B cell (primary cell): ENCODE measurements at regions not wholly inside any gene's neighbourhood (a gene's known extent, or its start where the extent isn't known, plus 50 kb on each side); places are given as distances from the start of the nearest gene placed in this dataset.

Experiments
- ATAC-seq: fragments of 200-7000 bp; cut with Tn5 transposase; one replicate; pipeline ENCODE4 v1.10.0; 2021; ENCODE audit warnings: low read depth, mild to moderate bottlenecking, moderate number of reproducible peaks, moderate library complexity
- CTCF ChIA-PET: fragments of 350-600 bp; sonication (Branson Sonifier 250); formaldehyde crosslinking; loops from one replicate; lab custom pipeline; 2021; ENCODE audit warnings: antibody characterized with exemption, inconsistent platforms; lab: Charles Lee
- POLR2A ChIA-PET: fragments of 350-600 bp; sonication (Branson Sonifier 250); formaldehyde crosslinking; loops from one replicate; lab custom pipeline; 2021; ENCODE audit warnings: antibody characterized with exemption; lab: Charles Lee
- DNase-seq: peaks from one replicate; pipeline ENCODE4 v3.0.0; 2013
- H2AFZ ChIP-seq: 2 replicates; pipeline ENCODE4 v1.6.1; 2012; ENCODE audit warnings: mild to moderate bottlenecking, low read depth, low read length; ENCODE audit not compliant: insufficient read depth, poor library complexity, severe bottlenecking
- H3K27ac ChIP-seq, 2 donors: 1 replicate in 1 of 2; 2 replicates in 1 of 2; pipeline ENCODE4 v1.5.1; 2012 to 2013; ENCODE audit warnings: low read length in 2 of 2, mild to moderate bottlenecking in 2 of 2, moderate library complexity in 1 of 2
- H3K27me3 ChIP-seq, 4 experiments: fragments of 200-600 bp in 1 of 4; sonication (generic) in 1 of 4; replicated peaks in 1 of 4; 1 replicate in 2 of 4; 2 replicates in 2 of 4; pipeline versions ENCODE4 v1.6.1 to v1.7.0; 2013 to 2016; ENCODE audit warnings: low read length in 3 of 4, mild to moderate bottlenecking in 2 of 4, mixed read lengths in 1 of 4, moderate library complexity in 1 of 4; ENCODE audit not compliant: insufficient read depth in 4 of 4, control insufficient read depth in 3 of 4; ENCODE audit errors: control extremely low read depth in 1 of 4
- H3K36me3 ChIP-seq, 2 experiments: replicated peaks in 1 of 2; 1 replicate in 1 of 2; 2 replicates in 1 of 2; pipeline versions ENCODE4 v1.6.1 to v1.7.1; 2013; ENCODE audit warnings: low read length in 1 of 2; ENCODE audit not compliant: insufficient read depth in 2 of 2, control insufficient read depth in 1 of 2; ENCODE audit errors: control extremely low read depth in 1 of 2, extremely low read depth in 1 of 2
- H3K4me1 ChIP-seq, 2 donors: fragments of 200-600 bp in 1 of 2; sonication (generic) in 1 of 2; 1 replicate in 1 of 2; 2 replicates in 1 of 2; pipeline versions ENCODE4 v1.5.1 to v1.6.1; 2013 to 2017; ENCODE audit warnings: low read length in 2 of 2; ENCODE audit not compliant: control insufficient read depth in 2 of 2, insufficient read depth in 2 of 2
- H3K4me2 ChIP-seq: replicated peaks from 2 replicates; pipeline ENCODE3; 2012; ENCODE audit warnings: mild to moderate bottlenecking, low read depth, low read length; ENCODE audit not compliant: poor library complexity, severe bottlenecking
- H3K4me3 ChIP-seq, 5 experiments: fragments of 200-600 bp in 1 of 5; sonication (generic) in 1 of 5; 1 replicate in 3 of 5; 2 replicates in 2 of 5; pipeline versions ENCODE4 v1.5.1 to v1.7.0; 2011 to 2016; ENCODE audit warnings: low read length in 4 of 5, mild to moderate bottlenecking in 4 of 5, low read depth in 2 of 5, control low read depth in 1 of 5, moderate library complexity in 1 of 5; ENCODE audit not compliant: insufficient read depth in 1 of 5; ENCODE audit errors: control extremely low read depth in 1 of 5, extremely low read depth in 1 of 5
- H3K79me2 ChIP-seq: fragments of 200-600 bp; sonication (generic); one replicate; pipeline ENCODE4 v1.6.0; 2016; ENCODE audit warnings: low read length; ENCODE audit not compliant: control insufficient read depth, insufficient read depth
- H3K9ac ChIP-seq: fragments of 200-600 bp; sonication (generic); 2 replicates; pipeline ENCODE4 v1.6.1; 2017; ENCODE audit warnings: mild to moderate bottlenecking, low read length, moderate library complexity
- H3K9me3 ChIP-seq, 3 donors: one replicate each; pipeline versions ENCODE4 v1.6.1 to v1.7.1; 2013; ENCODE audit warnings: low read length in 2 of 3; ENCODE audit not compliant: control insufficient read depth in 2 of 3, insufficient read depth in 1 of 3; ENCODE audit errors: control extremely low read depth in 1 of 3
- H4K20me1 ChIP-seq: 2 replicates; pipeline ENCODE4 v1.6.0; 2012; ENCODE audit warnings: mild to moderate bottlenecking, low read length; ENCODE audit not compliant: insufficient read depth, control insufficient read depth, poor library complexity, severe bottlenecking
- H3K27ac Mint-ChIP-seq: one replicate; pipeline ENCODE4 v1.8.0; 2021; ENCODE audit warnings: mixed read lengths
- H3K27me3 Mint-ChIP-seq: one replicate; pipeline ENCODE4 v1.8.0; 2021; ENCODE audit warnings: mixed read lengths
- H3K4me1 Mint-ChIP-seq: one replicate; pipeline ENCODE4 v1.8.0; 2021; ENCODE audit warnings: mixed read lengths
- H3K4me3 Mint-ChIP-seq: one replicate; pipeline ENCODE4 v1.8.0; 2021; ENCODE audit warnings: mixed read lengths
- H3K9me3 Mint-ChIP-seq: one replicate; pipeline ENCODE4 v1.8.0; 2022; ENCODE audit warnings: mixed read lengths; ENCODE audit not compliant: insufficient read depth
- CTCF ChIP-seq: fragments of 200-600 bp; IDR thresholded peaks from one replicate; pipeline ENCODE4 v1.8.0; 2022; ENCODE audit warnings: antibody characterized with exemption, mild to moderate bottlenecking
- EZH2 ChIP-seq: IDR thresholded peaks from 2 replicates; pipeline ENCODE4 v1.6.1; 2012; ENCODE audit warnings: borderline replicate concordance, low read depth, mild to moderate bottlenecking, moderate library complexity, low read length; ENCODE audit not compliant: insufficient read depth, poor library complexity, severe bottlenecking
- WGBS: methylation state at CpG from one replicate; pipeline ENCODE4 v1.1.5; 2013; ENCODE audit warnings: missing lambda C conversion rate; ENCODE audit not compliant: insufficient coverage; 5-methylcytosine and 5-hydroxymethylcytosine counted together
- intact Hi-C: fragments of 100-400 bp; cut with micrococcal nuclease; formaldehyde crosslinking; loops from one replicate; pipeline ENCODE4 v1.10.0; 2022

GRCh38 chr4:32030406-32030805 lies 1310.2 kb downstream of the PCDH7 start:
- no peaks in the 10 kb centered on the region for H4K20me1 ChIP-seq
- H3K4me1 ChIP-seq = no peaks in the 10 kb centered on the region
- H3K4me3 Mint-ChIP-seq = no peak overlapping the region
- CTCF ChIA-PET = no interaction called here
- H3K36me3 ChIP-seq = no peaks in the 10 kb centered on the region
- no peaks in the 10 kb centered on the region for H3K9me3 ChIP-seq
- intact Hi-C loops = no loop called here
- H3K9me3 Mint-ChIP-seq = peaks cover 2% of the 10 kb centered on the region
- H2AFZ ChIP-seq = no peak overlapping the region
- ATAC-seq (no peak), DNase-seq (no peak)
- no peak overlapping the region for H3K9ac ChIP-seq
- H3K4me2 ChIP-seq = no peak overlapping the region
- H3K27me3 Mint-ChIP-seq = no peaks in the 10 kb centered on the region
- TF ChIP-seq CTCF = no peak
- no peak for TF ChIP-seq EZH2
- no peaks in the 10 kb centered on the region for H3K79me2 ChIP-seq
- no peak overlapping the region for H3K27ac Mint-ChIP-seq
- no peaks in the 10 kb centered on the region for H3K27me3 ChIP-seq
- POLR2A ChIA-PET = no interaction called here
- H3K27ac ChIP-seq = no peak overlapping the region
- no peak overlapping the region for H3K4me3 ChIP-seq
- H3K4me1 Mint-ChIP-seq = no peaks in the 10 kb centered on the region

GRCh38 chr4:32031026-32031425 lies 1310.9 kb downstream of the PCDH7 start:
- no peak overlapping the region for H3K27ac ChIP-seq
- no peak for TF ChIP-seq CTCF
- ChIA-PET POLR2A (no interaction called here), CTCF (no interaction called here)
- H3K4me2 ChIP-seq = no peak overlapping the region
- intact Hi-C loops = no loop called here
- no peak for ATAC-seq
- no peaks in the 10 kb centered on the region for H4K20me1 ChIP-seq
- H3K4me3 Mint-ChIP-seq = no peak overlapping the region
- H3K4me1 Mint-ChIP-seq = no peaks in the 10 kb centered on the region
- H3K4me1 ChIP-seq = no peaks in the 10 kb centered on the region
- H3K9me3 ChIP-seq = no peaks in the 10 kb centered on the region
- peaks cover 2% of the 10 kb centered on the region for H3K9me3 Mint-ChIP-seq
- no peaks in the 10 kb centered on the region for H3K27me3 ChIP-seq
- no peaks in the 10 kb centered on the region for H3K36me3 ChIP-seq
- no peak for DNase-seq
- H3K27ac Mint-ChIP-seq = no peak overlapping the region
- H3K27me3 Mint-ChIP-seq = no peaks in the 10 kb centered on the region
- H3K4me3 ChIP-seq = no peak overlapping the region
- no CpG with 5 or more reads among the region's 2 CpGs for WGBS
- no peak overlapping the region for H2AFZ ChIP-seq
- H3K9ac ChIP-seq = no peak overlapping the region
- no peaks in the 10 kb centered on the region for H3K79me2 ChIP-seq
